AG08395 (cell line): ENCODE measurements at regions not wholly inside any gene's neighbourhood (a gene's known extent, or its start where the extent isn't known, plus 50 kb on each side); places are given as distances from the start of the nearest gene placed in this dataset.

Experiments used
- DNase-seq: peaks from one replicate; pipeline ENCODE4 v3.0.0; 2012; ENCODE audit warnings: mixed read lengths, low spot score

DNA sequence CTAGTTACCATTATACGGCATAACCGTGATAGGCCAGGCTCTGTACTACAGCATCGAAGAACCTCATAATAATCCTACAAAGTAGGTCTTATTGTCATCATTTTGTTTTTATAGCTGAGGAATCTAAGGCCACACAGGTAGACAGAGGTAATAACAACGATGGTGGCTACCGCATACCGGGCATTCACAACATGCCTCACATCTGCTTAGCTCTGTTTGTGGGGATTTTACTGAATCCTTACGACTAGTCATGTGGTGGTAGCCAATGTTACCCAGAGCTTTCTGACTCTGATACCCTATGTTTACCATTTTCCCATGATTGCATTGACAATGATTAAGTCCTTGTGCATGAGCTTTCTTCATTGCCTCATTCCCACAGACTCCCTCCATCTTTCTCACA, 269.4 kb downstream of the TCF7L2 start:
- no peak for DNase-seq

DNA sequence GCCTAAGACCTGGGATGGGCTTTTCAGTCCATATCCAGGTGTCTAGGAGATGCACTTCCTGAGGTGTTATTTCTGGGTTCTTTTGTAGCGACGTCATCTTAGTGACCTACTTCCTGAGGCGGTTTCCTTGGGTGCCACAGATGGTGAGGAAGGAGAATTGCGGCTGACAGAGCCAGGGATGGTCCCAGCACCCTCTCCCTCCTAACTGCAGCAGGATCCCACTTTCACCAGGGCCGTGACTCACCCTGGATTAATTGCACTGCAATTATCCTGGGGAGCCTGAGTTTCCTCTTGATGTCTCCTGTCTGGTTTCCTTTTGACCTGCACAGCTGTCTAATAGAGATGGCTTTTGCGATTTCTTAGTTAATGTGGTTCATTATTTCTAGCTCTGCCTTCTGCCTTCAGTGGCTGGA, 271.7 kb downstream of the TCF7L2 start:
- peak; percentile 31 for DNase-seq

DNA sequence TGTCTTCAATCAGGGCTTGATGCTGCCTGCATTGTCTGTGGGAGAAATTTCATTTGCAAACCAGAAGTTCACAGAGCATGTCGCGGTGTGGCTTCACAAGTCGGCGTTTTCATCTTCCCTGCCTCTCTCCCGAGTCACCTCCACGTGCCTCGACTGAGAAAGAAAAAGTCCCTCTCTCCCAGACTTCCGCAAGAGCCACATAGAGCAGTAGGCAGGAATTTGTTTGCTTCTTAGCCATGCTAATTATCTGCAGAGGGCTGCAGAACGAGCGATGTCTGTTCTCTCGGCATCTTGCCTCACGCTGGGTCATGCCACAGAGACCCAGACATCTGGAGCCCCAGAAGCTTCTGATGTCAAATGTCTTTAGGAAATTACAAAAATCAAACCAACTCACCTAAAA, 272.2 kb downstream of the TCF7L2 start:
- DNase-seq, result peak; percentile 41

DNA sequence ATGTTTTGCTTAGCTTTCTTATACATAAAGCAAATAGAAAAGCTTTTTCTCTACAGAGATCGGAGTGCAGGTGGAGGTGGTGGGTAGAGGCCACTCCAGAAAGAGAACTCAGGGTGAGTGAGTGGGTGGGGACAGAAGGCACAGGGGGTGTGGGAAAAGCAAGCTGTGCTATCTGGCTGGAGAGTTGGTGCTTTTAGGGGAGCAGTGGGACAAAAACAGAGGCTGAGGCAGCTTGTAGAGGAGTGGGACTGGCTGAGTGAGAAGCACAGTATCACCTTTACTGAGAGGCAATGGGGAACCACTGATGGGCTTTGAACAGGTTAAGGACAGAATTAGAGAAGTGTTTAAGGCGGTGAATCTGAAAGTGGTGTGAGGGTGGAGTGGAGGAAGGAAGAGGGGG, 275.3 kb downstream of the TCF7L2 start:
- no peak for DNase-seq

DNA sequence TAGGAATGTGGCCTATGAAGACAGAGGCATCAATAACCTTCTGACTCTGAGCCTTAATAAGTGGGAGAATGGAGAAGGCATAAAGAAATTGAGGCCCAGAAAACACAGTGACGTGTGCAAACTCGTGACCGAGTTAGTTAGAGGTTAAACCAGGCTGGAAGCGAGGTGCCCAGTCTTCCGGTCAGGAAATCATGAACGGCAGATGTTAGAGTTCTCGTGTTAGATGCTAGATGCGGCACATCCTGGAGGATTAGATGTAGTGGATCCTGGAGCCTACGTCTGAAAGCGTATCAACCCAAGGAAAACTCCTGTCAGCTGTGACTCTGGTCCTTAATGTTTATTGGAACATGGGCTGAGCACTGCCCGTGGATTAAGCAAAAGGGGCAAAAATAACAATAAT, 275.9 kb downstream of the TCF7L2 start:
- no peak for DNase-seq

DNA sequence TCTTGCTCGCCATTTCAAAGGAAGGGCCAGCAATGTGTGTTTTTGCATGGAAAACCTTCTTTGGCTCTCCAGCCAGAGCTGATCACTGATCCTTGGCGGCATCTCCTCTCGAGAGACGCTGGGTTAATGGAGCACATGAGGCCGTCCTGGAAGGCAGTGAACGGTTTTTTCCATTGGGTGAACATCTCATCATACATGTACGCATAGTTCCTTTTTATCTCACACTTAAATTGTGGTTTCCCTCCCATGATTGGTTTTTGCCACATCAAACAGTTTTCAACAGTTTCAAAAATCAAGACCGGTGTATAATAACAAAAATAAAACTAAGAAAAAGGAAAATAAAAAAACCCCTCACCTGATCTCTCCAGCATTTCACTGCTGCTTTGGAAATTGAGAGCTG, 276.4 kb downstream of the TCF7L2 start:
- DNase-seq, result no peak

DNA sequence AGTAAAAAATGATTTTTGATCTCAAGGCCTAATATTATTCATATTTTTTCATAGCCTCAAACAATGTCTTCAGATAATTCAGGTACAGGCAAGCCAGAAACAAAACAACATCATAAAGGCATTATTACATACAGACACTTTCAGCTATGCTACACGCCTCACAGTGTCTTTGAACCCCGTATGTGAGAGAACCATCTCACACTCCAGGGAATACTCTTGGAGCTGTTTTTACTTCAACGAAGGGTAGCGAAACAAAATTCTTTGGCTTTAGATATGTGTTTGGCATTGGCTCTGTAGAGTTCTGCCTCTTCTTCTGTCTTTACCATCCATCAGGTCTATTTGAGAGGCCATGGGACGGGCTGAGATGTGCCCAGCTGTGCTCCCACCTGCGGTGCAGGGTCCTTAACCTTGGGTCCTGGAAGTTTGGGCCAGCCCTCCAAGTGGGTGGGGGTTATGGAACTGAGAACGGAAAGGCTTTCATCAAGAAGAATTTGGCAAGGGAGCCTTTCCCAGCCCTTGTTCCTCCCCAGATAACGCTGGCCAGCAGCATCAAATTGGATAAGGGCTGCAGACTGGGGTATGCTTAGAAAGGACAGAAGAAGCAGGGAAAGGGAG, 276.9 kb downstream of the TCF7L2 start:
- DNase-seq, result no peak

DNA sequence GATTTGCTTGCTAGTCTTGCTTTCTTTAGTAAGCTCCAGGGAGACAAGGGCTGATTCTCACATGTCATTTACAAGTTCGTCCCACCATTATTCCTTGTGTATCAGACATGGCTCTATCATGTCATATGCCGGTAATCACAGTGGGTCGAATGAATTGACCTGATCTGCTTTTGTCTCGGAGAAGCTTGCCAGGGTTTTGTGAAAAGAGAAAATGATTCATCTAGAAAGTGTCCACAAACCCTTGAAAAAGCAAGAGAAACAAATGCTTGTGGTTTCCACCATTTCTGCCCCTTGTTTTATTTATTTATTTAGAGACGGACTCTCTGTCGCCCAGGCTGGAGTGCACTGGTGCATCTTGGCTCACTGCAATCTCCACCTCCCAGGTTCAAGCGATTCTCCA, 278.5 kb downstream of the TCF7L2 start:
- peak; percentile 89 for DNase-seq

DNA sequence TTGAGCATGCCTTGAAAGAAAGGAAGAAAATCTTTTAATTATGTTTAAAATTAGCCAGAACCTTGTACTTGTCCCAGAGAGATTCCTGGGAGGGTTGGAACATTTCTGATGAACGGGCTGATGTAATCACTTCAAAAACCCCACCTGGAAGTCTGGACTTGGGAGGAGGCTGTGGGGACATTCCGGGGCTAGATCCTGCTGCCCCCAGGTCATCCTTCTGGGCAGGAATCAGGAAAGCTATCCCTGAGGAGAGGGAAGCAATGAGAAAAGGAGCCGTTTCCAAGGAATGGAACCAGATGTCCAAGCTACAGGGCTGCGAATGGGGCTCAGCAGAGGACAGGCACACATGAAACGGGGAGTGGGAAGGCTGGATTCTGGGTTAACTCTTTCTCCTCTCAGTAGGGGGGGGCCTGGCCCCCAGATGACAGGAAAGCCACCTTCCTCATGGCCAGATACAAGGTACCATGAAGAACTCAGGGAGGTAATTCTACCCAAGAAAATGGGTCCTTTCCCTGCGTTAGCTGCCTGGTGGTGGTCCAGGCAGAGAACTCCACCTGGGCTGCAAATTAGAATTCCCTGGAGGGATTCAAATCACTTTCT, 280.1 kb downstream of the TCF7L2 start:
- no peak for DNase-seq

DNA sequence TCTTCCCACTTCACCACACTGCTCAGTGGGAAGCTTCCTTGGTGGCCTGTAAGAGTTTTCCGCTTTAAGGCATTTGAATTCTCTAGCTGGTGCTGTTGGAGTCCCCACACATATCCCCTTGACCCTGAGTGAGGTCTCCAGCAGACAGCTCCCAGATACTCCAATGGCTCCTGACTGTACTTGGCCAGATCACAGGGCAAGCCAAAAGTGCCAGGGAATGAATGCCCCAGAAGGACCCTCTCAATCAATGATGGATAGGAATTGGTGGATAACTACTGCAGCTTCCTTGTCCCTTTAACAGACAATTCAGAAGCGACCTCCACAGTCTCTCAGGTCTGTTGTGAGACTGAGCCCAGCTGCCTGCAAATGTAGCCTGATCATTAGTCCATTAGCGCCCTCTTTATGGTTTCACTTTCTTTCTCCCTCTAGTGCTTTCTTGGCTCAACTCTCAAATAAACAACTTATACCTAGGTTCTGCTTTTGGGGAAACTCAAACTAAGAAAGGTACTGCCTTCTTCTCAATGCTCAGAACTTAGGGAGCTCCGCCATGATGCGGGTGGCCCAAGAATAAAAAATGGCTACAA, 283.0 kb downstream of the TCF7L2 start:
- no peak for DNase-seq

DNA sequence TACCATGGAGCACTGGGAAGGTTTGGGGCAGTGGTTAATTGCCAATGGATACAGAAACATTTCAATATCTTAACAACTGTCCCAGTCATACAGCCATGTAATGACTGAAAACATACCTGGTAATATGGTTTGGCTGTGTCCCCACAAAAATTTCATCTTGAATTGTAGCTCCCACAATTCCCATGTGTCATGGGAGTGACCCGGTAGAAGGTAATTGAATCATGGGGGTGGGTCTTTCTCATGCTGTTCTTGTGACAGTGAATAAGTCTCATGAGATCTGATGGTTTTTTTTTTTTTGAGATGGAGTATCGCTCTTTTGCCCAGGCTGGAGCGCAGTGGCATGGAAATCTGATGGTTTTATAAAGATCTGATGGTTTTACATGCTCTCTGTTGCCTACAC, 284.4 kb downstream of the TCF7L2 start:
- DNase-seq, result no peak

DNA sequence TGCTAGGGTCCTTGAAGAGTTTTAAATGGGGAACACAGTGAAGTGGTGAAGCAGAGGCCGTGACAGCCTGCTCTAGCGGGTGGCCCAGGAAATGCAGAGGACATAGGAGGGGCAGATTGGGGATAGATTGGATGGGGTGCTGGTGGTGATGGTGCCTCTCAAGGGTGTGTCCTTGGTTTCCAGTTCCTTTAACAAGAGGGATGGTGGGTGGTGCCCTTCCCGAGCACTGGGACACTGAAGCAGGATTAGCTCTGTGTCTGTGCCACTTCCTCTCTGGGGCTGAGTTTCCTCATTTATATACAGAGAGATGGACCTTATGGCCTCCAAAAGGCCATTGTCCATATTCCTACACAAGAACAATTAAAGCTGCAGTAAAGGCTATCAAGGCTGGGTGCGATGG, 285.5 kb downstream of the TCF7L2 start:
- DNase-seq, result no peak

DNA sequence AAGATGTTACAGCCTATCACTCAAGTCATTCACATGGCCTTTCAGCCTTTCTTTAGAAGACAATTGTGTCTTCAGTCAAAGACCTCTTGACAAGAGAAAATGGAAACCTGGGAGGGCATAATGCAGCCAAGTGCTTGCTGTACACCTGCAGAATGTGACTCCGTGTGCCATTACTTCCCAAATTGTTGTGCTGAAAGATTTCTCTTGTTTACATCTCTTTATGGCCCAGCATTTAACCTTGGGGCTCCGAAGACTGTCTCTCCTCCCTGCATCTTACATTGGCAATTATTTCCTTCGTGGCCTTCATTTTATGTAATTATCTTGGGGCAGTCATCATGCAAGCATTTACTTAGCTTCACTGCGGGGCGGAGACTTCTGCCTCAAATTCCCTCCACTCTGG, 287.0 kb downstream of the TCF7L2 start:
- DNase-seq, result no peak

DNA sequence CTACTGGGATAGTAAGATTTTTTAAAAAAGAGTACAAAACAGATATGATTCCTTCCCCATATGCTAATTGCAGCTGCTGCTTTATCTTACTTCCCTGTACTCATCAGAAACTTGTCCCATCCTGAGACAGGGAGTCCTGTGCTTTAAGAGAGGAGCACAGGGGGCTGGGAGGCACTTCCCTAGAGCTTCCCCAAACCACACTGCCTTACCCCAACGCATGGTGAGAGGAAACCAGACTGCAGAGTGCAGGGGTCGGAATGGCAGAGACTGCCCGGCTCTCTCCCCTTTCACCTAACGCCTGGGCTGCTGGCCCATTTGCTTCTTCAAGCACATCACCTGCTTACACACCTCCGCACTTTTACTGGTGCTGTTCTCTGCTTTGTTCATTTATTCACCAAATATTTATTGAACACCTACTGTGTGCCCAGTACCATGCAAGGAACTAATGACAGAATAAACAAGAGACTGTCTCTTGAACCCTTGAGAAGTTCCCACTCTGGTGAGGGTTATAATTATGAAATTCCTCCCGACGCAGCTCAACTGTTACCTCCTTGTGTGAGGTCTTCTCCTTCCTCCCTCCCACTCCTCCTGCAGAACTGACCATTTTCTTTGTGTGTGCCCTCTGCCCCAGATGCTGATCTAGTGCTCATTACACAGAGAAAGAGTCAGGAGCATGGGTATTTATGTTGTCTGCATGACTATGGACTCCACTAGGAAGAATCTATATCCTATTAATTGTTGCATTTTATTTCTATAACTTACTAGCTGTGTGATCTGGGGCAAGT, 289.7 kb downstream of the TCF7L2 start:
- no peak for DNase-seq

DNA sequence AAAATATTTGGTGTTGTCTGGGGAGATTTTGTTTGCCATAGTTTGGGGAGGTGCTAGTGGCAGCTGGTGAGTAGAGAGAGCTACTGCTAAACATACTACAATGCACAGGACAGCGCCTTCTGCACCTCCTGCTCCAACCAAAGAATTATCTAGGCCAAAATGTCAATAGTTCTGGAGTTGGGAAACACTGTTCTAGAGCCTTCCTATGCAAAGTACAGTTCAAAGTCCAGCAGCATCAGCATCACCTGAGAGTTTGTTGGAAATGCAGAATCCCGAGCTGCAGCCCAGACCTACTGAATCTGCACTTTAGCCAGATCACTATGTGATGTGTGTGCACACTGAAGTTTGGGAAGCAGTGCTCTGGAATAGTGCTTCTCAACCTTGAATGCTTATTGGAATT, 290.7 kb downstream of the TCF7L2 start:
- DNase-seq, result no peak

DNA sequence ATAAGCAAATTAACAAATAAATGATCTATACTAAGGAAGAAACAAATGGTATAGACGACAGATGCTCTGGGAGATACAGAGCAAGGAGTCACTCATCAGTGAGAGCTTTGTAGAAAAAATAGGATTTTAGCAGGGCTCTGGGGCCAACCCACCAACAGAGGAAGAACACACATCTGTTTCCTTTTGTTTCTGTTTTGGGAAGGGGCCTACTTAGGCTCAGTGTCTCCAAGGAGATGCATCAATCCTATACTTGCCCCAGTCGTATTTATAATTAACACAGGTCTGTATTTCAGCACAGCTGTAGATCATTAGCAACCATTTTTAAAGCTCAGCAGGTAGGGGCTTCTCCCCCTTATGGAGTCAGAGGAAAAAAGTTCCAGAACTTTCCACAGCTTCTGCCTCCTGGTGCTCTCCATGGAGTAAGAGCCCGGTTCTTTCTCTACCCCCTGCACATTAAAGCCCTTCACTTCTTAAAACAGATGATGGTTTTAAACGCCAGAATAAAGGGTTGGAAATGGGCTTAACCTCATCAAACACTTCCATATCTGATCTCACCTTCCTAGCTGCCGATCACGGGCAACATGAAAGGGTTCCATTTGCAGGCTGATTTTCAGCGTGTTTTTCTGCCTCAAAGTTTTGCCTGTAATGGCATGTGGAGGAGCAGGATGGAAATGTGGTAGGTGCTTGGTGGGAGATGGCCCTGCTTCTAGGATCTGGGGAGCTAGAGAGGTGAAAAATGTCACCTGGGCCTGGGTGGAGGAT, 291.7 kb downstream of the TCF7L2 start:
- no peak for DNase-seq

DNA sequence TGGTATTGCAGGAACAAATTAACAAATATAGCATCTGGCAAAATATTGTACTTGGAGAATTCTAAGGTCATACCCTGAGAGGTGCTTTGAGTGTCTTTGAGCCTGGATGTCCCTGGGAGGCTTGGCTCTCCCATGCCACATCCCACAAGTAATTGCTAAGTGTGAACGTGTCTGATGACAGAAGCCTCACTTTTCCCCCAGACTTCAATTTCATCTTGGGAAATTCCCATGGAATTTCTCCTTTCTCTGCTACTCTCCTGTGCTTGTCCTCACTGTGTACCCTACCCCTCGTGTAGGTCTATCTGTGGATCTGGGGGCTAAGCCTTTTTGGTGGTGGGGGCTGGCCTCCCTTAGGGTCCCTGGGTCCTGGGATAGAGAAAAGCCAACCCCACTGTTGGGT, 293.3 kb downstream of the TCF7L2 start:
- no peak for DNase-seq

DNA sequence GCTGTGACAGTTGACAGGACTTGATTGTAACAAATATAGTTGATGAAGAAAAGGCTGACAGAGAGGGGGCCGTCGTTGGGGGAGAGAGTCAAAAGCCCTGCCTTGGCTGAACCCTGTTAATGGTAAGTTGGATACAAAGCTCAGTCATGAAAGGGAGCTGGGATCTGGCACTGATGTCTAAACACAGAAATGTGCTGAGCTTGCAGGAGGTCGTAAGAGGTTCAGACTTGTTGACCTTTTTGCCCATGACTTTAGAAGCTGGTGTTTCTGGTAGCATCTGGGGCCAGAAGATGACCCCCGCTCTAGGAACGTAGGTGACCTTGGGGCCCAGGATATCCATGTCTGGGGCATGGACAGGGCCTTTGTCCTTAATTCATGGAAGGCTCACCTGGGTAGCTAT, 294.7 kb downstream of the TCF7L2 start:
- DNase-seq, result no peak

DNA sequence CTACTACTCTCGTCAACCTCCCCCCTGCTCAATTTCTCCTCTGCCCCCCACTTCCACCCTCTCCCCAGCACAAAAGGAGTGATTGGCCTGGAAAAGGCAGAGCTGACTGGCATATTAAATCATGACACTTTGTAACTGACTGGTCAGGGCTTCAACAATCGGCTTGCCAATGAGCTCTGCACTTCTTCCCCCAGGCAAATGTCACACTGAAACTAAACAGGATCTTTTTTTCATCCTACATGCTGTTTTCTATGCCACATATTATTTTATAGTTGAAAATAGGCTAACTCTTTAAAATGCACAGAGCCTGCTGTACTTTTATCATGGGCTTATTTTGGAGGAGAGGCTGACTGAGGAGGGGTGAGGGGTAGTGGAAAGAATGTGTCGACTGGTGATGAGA, 295.2 kb downstream of the TCF7L2 start:
- no peak for DNase-seq

DNA sequence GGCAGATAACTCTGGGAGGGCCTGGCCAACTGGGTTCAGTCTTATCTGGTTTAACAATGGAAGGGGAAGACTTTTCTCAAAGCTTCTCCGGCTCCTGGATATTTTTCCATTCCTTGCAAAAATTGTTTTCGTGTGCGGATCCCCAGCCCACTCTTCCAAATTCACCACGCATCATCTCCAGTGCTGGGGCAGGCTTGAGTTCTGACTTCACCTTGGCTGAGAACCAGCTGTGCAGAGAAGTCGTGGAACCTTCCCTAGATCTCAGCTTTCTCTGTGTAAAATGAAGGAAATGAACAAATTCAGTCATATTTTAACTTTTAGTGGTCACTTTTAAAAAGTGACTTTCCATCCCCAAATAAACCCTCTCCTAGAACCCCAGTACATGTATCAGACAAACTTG, 297.0 kb downstream of the TCF7L2 start:
- DNase-seq, result no peak

DNA sequence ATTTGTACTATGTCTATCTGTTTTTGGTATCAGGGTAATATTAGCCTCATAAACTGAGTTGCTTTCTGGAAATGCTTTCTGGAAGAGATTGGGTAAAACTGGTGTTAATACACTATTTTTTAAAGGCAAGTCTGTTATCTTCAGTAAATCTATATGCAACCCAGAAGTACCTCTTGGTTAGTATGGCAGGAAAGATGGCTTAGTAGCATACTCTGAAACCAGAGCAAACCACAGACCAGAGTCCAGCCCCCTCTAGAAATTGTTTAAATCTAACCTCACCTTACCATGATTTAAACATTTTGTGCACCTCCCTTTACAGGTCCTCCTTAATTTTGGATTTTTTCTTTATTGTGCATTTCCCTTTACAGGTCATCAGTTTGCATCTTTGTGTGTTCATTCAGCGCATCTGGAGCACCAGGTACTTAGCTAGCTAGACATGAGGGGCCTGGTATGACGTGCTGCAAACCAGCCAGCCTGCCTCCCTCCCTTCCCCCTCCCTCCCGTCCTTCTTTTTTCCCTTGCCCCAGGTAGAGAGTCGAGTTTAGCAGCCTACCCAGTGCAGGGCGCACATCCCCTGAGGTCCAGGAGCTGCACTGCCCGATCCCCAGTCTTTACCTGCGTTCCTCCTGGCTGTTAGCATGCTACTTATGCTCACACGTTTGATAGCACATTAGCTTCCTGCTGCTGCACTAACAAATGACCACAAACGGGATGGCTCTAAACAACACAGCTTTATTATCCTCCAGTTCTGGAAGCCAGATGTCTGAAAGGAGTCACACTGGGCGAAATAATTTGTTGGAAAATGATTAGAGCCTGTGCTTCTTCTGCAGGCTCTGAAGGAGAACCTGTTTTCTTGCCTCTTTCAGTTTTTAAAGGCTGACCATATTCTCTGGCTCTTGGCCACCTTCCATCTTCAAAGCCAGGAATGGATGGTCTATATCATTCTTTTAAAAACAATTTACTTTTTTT, 299.9 kb upstream of the HABP2 start:
- DNase-seq, result peak; percentile 38
